ENCODE measurements at regions not wholly inside any gene's neighbourhood (a gene's known extent, or its start where the extent isn't known, plus 50 kb on each side); places are given as distances from the start of the nearest gene placed in this dataset.

- Histone ChIP-seq H3K4me1 (no peaks in the 10 kb centered on the region), H3K36me3 (no peaks in the 10 kb centered on the region), H3K27ac (no peak overlapping the region), H3K27me3 (no peaks in the 10 kb centered on the region), H3K9me3 (no peaks in the 10 kb centered on the region), H3K4me3 (no peak overlapping the region)
- DNase-seq, result peak in 1 of 4 donors; percentile 7
- intact Hi-C loops (cut with DNase I), result no loop called here
- no peak for ATAC-seq
- no peak for TF ChIP-seq CTCF (IDR thresholded peaks at IDR 0.05)
Observed at GRCh38 chr14:44287858-44288257, 219.2 kb downstream of the FSCB start.

GRCh38 chr14:44286201-44286600 lies 220.9 kb downstream of the FSCB start:
- Histone ChIP-seq H3K27ac (no peak overlapping the region), H3K36me3 (no peaks in the 10 kb centered on the region), H3K27me3 (no peaks in the 10 kb centered on the region), H3K4me1 (no peaks in the 10 kb centered on the region), H3K9me3 (no peaks in the 10 kb centered on the region), H3K4me3 (no peak overlapping the region)
- TF ChIP-seq CTCF (IDR thresholded peaks at IDR 0.05), result no peak
- intact Hi-C loops (cut with DNase I), result no loop called here
- ATAC-seq (no peak), DNase-seq (no peak)

GRCh38 chr14:44283836-44284235 lies 223.2 kb downstream of the FSCB start:
- intact Hi-C loops (cut with DNase I), result no loop called here
- no peak for ATAC-seq
- no peaks in the 10 kb centered on the region for H3K27me3 ChIP-seq

GRCh38 chr14:44279357-44279756 lies 227.7 kb downstream of the FSCB start:
- DNase-seq, result no peak
- TF ChIP-seq CTCF (IDR thresholded peaks at IDR 0.05), result no peak
- Histone ChIP-seq H3K27me3 (no peaks in the 10 kb centered on the region), H3K27ac (no peak overlapping the region), H3K4me3 (no peak overlapping the region), H3K4me1 (no peaks in the 10 kb centered on the region), H3K9me3 (no peaks in the 10 kb centered on the region), H3K36me3 (no peaks in the 10 kb centered on the region)
- no peak for ATAC-seq
- intact Hi-C loops (cut with DNase I), result no loop called here

More at GRCh38 chr14:44283836-44284235, 223.2 kb downstream of the FSCB start:
- no peak for DNase-seq
- Histone ChIP-seq H3K9me3 (no peaks in the 10 kb centered on the region), H3K4me1 (no peaks in the 10 kb centered on the region), H3K36me3 (no peaks in the 10 kb centered on the region), H3K4me3 (no peak overlapping the region), H3K27ac (no peak overlapping the region)
- no peak for TF ChIP-seq CTCF (IDR thresholded peaks at IDR 0.05)

- no peak for TF ChIP-seq CTCF (IDR thresholded peaks at IDR 0.05)
- H3K4me1 ChIP-seq, result no peaks in the 10 kb centered on the region
- no peak overlapping the region for H3K4me3 ChIP-seq
- intact Hi-C loops (cut with DNase I), result no loop called here
- no peaks in the 10 kb centered on the region for H3K27me3 ChIP-seq
- ATAC-seq (no peak), DNase-seq (no peak)
- H3K9me3 ChIP-seq, result peaks cover 0 to 12% of the 10 kb centered on the region in 2 donors
- no peak overlapping the region for H3K27ac ChIP-seq
- no peaks in the 10 kb centered on the region for H3K36me3 ChIP-seq
Observed at GRCh38 chr14:44271637-44272036, 235.4 kb downstream of the FSCB start.
